H9 (cell line): ENCODE measurements at regions not wholly inside any gene's neighbourhood (a gene's known extent, or its start where the extent isn't known, plus 50 kb on each side); places are given as distances from the start of the nearest gene placed in this dataset.

ENCODE experiments used
- DNase-seq: peaks from one replicate; pipeline ENCODE4 v3.0.0-alpha.2; 2017
- H2AFZ ChIP-seq: one replicate; pipeline ENCODE4 v1.6.1; 2013; ENCODE audit warnings: mild to moderate bottlenecking, low read length, control low read depth, moderate library complexity
- H2AK5ac ChIP-seq: 2 replicates; pipeline ENCODE4 v1.6.1; 2013; ENCODE audit warnings: low read length, control low read depth, mixed read lengths; ENCODE audit not compliant: insufficient read length
- H2BK120ac ChIP-seq: one replicate; pipeline ENCODE4 v1.6.1; 2013; ENCODE audit warnings: low read depth, mild to moderate bottlenecking, low read length, control low read depth, inconsistent platforms; ENCODE audit not compliant: poor library complexity, severe bottlenecking
- H2BK12ac ChIP-seq: 2 replicates; pipeline ENCODE4 v1.6.1; 2013; ENCODE audit warnings: low read length, control low read depth, mixed read lengths, low read depth; ENCODE audit not compliant: insufficient read length
- H2BK15ac ChIP-seq: 2 replicates; pipeline ENCODE4 v1.6.1; 2013; ENCODE audit warnings: low read depth, low read length, control low read depth
- H2BK20ac ChIP-seq: one replicate; pipeline ENCODE4 v1.6.1; 2013; ENCODE audit warnings: low read depth, mild to moderate bottlenecking, low read length, control low read depth, inconsistent platforms; ENCODE audit not compliant: poor library complexity, severe bottlenecking
- H2BK5ac ChIP-seq: 2 replicates; pipeline ENCODE4 v1.6.1; 2013; ENCODE audit warnings: low read length, control low read depth, mixed read lengths; ENCODE audit not compliant: insufficient read length
- H3K14ac ChIP-seq: 2 replicates; pipeline ENCODE4 v1.6.1; 2013; ENCODE audit warnings: low read length, control low read depth; ENCODE audit not compliant: insufficient read depth
- H3K18ac ChIP-seq: 2 replicates; pipeline ENCODE4 v1.6.1; 2013; ENCODE audit warnings: low read depth, mild to moderate bottlenecking, mixed read lengths, low read length, control low read depth; ENCODE audit not compliant: insufficient read length
- H3K23ac ChIP-seq: 2 replicates; pipeline ENCODE4 v1.6.1; 2013; ENCODE audit warnings: low read length, control low read depth, mixed read lengths, low read depth; ENCODE audit not compliant: insufficient read length
- H3K23me2 ChIP-seq: 2 replicates; pipeline ENCODE4 v1.6.1; 2013; ENCODE audit warnings: low read depth, mild to moderate bottlenecking, mixed read lengths, low read length, control low read depth; ENCODE audit not compliant: insufficient read length, poor library complexity, severe bottlenecking
- H3K27ac ChIP-seq: 2 replicates; pipeline ENCODE4 v1.5.1; 2013; ENCODE audit warnings: low read length, control low read depth, mixed read lengths, low read depth; ENCODE audit not compliant: insufficient read length
- H3K27me3 ChIP-seq: 2 replicates; pipeline ENCODE4 v1.6.1; 2013; ENCODE audit warnings: low read length, control low read depth, inconsistent platforms; ENCODE audit not compliant: insufficient read depth
- H3K4ac ChIP-seq: 2 replicates; pipeline ENCODE4 v1.6.1; 2013; ENCODE audit warnings: low read depth, mild to moderate bottlenecking, control low read depth, inconsistent platforms, low read length, moderate library complexity
- H3K4me1 ChIP-seq: 2 replicates; pipeline ENCODE4 v1.6.1; 2013; ENCODE audit warnings: low read length, control low read depth, inconsistent platforms; ENCODE audit not compliant: insufficient read depth
- H3K4me2 ChIP-seq: 2 replicates; pipeline ENCODE4 v1.6.1; 2013; ENCODE audit warnings: low read length, control low read depth, mixed read lengths; ENCODE audit not compliant: insufficient read length, insufficient read depth
- H3K56ac ChIP-seq: 2 replicates; pipeline ENCODE4 v1.6.1; 2013; ENCODE audit warnings: low read depth, mild to moderate bottlenecking, mixed read lengths, low read length, control low read depth; ENCODE audit not compliant: insufficient read length
- H3K79me1 ChIP-seq: 2 replicates; pipeline ENCODE4 v1.6.1; 2013; ENCODE audit warnings: low read depth, mild to moderate bottlenecking, moderate library complexity, low read length, control low read depth, inconsistent platforms; ENCODE audit not compliant: insufficient read depth, poor library complexity, severe bottlenecking
- H3K79me2 ChIP-seq: 2 replicates; pipeline ENCODE4 v1.6.1; 2013; ENCODE audit warnings: low read length, control low read depth, inconsistent platforms; ENCODE audit not compliant: insufficient read depth
- H3K9ac ChIP-seq: 2 replicates; pipeline ENCODE4 v1.6.1; 2013; ENCODE audit warnings: low read length, control low read depth, mixed read lengths; ENCODE audit not compliant: insufficient read length; ENCODE audit errors: extremely low read depth
- H3K9me3 ChIP-seq: one replicate; pipeline ENCODE4 v1.6.1; 2013; ENCODE audit warnings: low read depth, low read length, inconsistent platforms; ENCODE audit not compliant: control insufficient read depth
- H3T11ph ChIP-seq: one replicate; pipeline ENCODE4 v1.6.1; 2013; ENCODE audit warnings: mild to moderate bottlenecking, low read length, control low read depth, inconsistent platforms
- H4K20me1 ChIP-seq: one replicate; pipeline ENCODE4 v1.6.1; 2013; ENCODE audit not compliant: control insufficient read depth, insufficient read length, insufficient read depth
- H4K5ac ChIP-seq: 2 replicates; pipeline ENCODE4 v1.6.1; 2013; ENCODE audit warnings: low read depth, mild to moderate bottlenecking, mixed read lengths, low read length, control low read depth; ENCODE audit not compliant: insufficient read length
- H4K8ac ChIP-seq: replicated peaks from 2 replicates; pipeline ENCODE4 v1.6.1; 2013; ENCODE audit warnings: low read length, control low read depth, mixed read lengths, low read depth; ENCODE audit not compliant: insufficient read length
- H4K91ac ChIP-seq: 2 replicates; pipeline ENCODE4 v1.6.1; 2013; ENCODE audit warnings: low read depth, mild to moderate bottlenecking, moderate library complexity, mixed read lengths, low read length, control low read depth; ENCODE audit not compliant: insufficient read length
- H3K27ac Mint-ChIP-seq, 3 experiments: 2 replicates in 2 of 3; 3 replicates in 1 of 3; pipeline ENCODE4 v1.8.0; 2020 to 2021; ENCODE audit warnings: mixed read lengths in 3 of 3, mild to moderate bottlenecking in 1 of 3, moderate library complexity in 1 of 3
- H3K27me3 Mint-ChIP-seq: 2 replicates; pipeline ENCODE4 v1.8.0; 2021; ENCODE audit warnings: low read depth, mild to moderate bottlenecking, moderate library complexity, mixed read lengths
- H3K36me3 Mint-ChIP-seq, 3 experiments: 2 replicates in 2 of 3; 3 replicates in 1 of 3; pipeline ENCODE4 v1.8.0; 2020 to 2021; ENCODE audit warnings: low read depth in 3 of 3, mixed read lengths in 3 of 3; ENCODE audit not compliant: insufficient read depth in 1 of 3
- H3K4me1 Mint-ChIP-seq, 2 experiments: 2 replicates each; pipeline ENCODE4 v1.8.0; 2020; ENCODE audit warnings: mixed read lengths in 2 of 2
- H3K4me3 Mint-ChIP-seq, 2 experiments: 2 replicates in 1 of 2; 3 replicates in 1 of 2; pipeline ENCODE4 v1.8.0; 2020 to 2021; ENCODE audit warnings: mild to moderate bottlenecking in 2 of 2, mixed read lengths in 2 of 2, moderate library complexity in 1 of 2
- H3K9me3 Mint-ChIP-seq, 2 experiments: 2 replicates in 1 of 2; 3 replicates in 1 of 2; pipeline ENCODE4 v1.8.0; 2020; ENCODE audit warnings: mild to moderate bottlenecking in 2 of 2, mixed read lengths in 2 of 2, moderate library complexity in 1 of 2
- WGBS: extraction: QIAGEN DNeasy Blood & Tissue Kit; methylation state at CpG from one replicate; pipeline ENCODE4 v1.1.7; 2013; ENCODE audit warnings: missing lambda C conversion rate, low lambda C conversion rate, mixed read lengths; ENCODE audit not compliant: insufficient read length; ENCODE audit errors: extremely low coverage; 5-methylcytosine and 5-hydroxymethylcytosine counted together
- TF ChIP-seq, protein P1 (sequence below): fragments of 200-600 bp; sonication (generic); conservative IDR thresholded peaks from 3 replicates; pipeline ENCODE4 v1.8.0; 2021; ENCODE audit warnings: antibody characterized with exemption, mild to moderate bottlenecking

DNA sequence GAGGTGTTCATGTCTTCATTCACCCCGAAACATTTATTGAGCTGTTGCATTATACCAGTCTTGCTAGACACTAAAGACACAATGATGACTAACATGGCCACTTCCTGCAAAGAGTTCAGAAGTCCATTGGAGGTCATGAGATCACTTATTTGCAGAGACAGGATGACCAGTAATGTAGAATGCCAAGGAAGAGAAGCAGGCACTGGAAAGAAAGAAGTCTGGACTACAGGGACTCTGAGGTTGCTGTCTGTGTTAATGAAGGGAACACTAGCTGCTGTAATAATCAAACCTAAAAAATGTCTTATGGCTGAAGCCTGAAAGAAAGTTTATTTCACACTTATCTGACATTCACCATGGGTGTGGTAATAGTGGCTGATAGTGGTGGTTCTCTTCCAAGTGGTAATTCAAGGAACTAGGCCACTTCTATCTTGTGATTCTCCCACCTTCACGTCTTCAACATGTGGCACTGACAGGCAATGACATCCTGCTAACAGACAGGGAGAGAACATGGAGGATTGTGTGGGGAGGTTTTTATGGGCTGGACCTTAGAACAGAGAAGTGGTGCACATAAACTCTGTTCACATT lies 89.2 kb upstream of the MKLN1 start:
- Histone ChIP-seq H4K91ac (no peak overlapping the region), H3K56ac (no peak overlapping the region), H3K79me2 (no peaks in the 10 kb centered on the region), H2BK5ac (no peak overlapping the region), H2BK15ac (no peak overlapping the region), H3K18ac (no peak overlapping the region), H2BK12ac (no peak overlapping the region), H2AK5ac (no peak overlapping the region), H3K4me2 (no peak overlapping the region), H3K9me3 (no peaks in the 10 kb centered on the region), H3K4me1 (no peaks in the 10 kb centered on the region), H3K14ac (no peak overlapping the region), H3K23ac (no peak overlapping the region), H4K20me1 (no peaks in the 10 kb centered on the region), H3K27ac (no peak overlapping the region), H3K23me2 (no peaks in the 10 kb centered on the region), H3K4ac (no peak overlapping the region), H3K27me3 (no peaks in the 10 kb centered on the region), H2BK20ac (no peak overlapping the region), H2AFZ (no peak overlapping the region), H3T11ph (no peak overlapping the region), H2BK120ac (no peak overlapping the region), H4K5ac (no peak overlapping the region), H3K9ac (no peak overlapping the region), H4K8ac (no peak overlapping the region), H3K79me1 (no peaks in the 10 kb centered on the region)
- Mint-ChIP-seq H3K4me3 (no peak overlapping the region), H3K27ac (no peak overlapping the region), H3K27me3 (no peaks in the 10 kb centered on the region; the same call in 1 of the 2 replicates), H3K4me1 (peaks cover 13 to 16% of the 10 kb centered on the region in 2 experiments), H3K9me3 (no peaks in the 10 kb centered on the region), H3K36me3 (no peaks in the 10 kb centered on the region)
- no peak for DNase-seq
- WGBS: no CpG with 5 or more reads among the region's 2 CpGs
- TF ChIP-seq, protein P1, sequence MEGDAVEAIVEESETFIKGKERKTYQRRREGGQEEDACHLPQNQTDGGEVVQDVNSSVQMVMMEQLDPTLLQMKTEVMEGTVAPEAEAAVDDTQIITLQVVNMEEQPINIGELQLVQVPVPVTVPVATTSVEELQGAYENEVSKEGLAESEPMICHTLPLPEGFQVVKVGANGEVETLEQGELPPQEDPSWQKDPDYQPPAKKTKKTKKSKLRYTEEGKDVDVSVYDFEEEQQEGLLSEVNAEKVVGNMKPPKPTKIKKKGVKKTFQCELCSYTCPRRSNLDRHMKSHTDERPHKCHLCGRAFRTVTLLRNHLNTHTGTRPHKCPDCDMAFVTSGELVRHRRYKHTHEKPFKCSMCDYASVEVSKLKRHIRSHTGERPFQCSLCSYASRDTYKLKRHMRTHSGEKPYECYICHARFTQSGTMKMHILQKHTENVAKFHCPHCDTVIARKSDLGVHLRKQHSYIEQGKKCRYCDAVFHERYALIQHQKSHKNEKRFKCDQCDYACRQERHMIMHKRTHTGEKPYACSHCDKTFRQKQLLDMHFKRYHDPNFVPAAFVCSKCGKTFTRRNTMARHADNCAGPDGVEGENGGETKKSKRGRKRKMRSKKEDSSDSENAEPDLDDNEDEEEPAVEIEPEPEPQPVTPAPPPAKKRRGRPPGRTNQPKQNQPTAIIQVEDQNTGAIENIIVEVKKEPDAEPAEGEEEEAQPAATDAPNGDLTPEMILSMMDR: no peak
